Body of pancreas (tissue), 4 donors: ENCODE measurements at regions not wholly inside any gene's neighbourhood (a gene's known extent, or its start where the extent isn't known, plus 50 kb on each side); places are given as distances from the start of the nearest gene placed in this dataset.

Experiments
- ATAC-seq: fragments of 150-250 bp; one replicate; pipeline ENCODE4 v1.9.1; 2016
- DNase-seq, 4 donors: peaks; one replicate each; pipeline ENCODE4 v3.0.0-alpha.2; 2019
- H3K27ac ChIP-seq, 4 donors: fragments of 200-600 bp; sonication (generic); 1 replicate in 3 of 4; 2 replicates in 1 of 4; pipeline versions ENCODE4 v1.5.1 to v1.6.1; 2016 to 2019; ENCODE audit warnings: mild to moderate bottlenecking in 1 of 4, mixed read lengths in 1 of 4, moderate library complexity in 1 of 4
- H3K27me3 ChIP-seq, 2 donors: fragments of 200-600 bp; sonication (generic); one replicate each; pipeline ENCODE4 v1.6.0; 2016; ENCODE audit warnings: mild to moderate bottlenecking in 1 of 2
- H3K36me3 ChIP-seq, 2 donors: fragments of 200-600 bp; sonication (generic); replicated peaks in 1 of 2; 2 replicates each; pipeline ENCODE4 v1.5.1; 2016; ENCODE audit warnings: low read depth in 2 of 2; ENCODE audit not compliant: insufficient read depth in 1 of 2
- H3K4me1 ChIP-seq: fragments of 200-600 bp; sonication (generic); one replicate; pipeline ENCODE4 v1.6.0; 2016
- H3K4me3 ChIP-seq, 2 donors: fragments of 200-600 bp; sonication (generic); 1 replicate in 1 of 2; 2 replicates in 1 of 2; pipeline ENCODE4 v1.5.1; 2016 to 2019
- H3K9me3 ChIP-seq, 3 donors: fragments of 200-600 bp; sonication (generic); 1 replicate in 2 of 3; 2 replicates in 1 of 3; pipeline ENCODE4 v1.5.1; 2016
- POLR2A ChIP-seq, 3 donors: fragments of 450-650 bp; IDR thresholded peaks; one replicate each; pipeline ENCODE4 v1.6.1; 2016; ENCODE audit warnings: antibody characterized with exemption in 3 of 3, mild to moderate bottlenecking in 2 of 3
- WGBS, 2 donors: methylation state at CpG; one replicate each; pipeline ENCODE4 v1.1.5; 2017; 5-methylcytosine and 5-hydroxymethylcytosine counted together
- intact Hi-C: fragments of 100-400 bp; cut with DNase I; formaldehyde crosslinking; loops from one replicate; pipeline ENCODE4 v1.15.1; 2023
- TF ChIP-seq, protein P1 (sequence below), 7 experiments: fragments of 450-650 bp in 4 of 7; fragments of 200-600 bp in 3 of 7; sonication (generic) in 3 of 7; IDR thresholded peaks; one replicate each; pipeline ENCODE4 v1.5.1; 2016 to 2019; ENCODE audit warnings: antibody characterized with exemption in 7 of 7

DNA sequence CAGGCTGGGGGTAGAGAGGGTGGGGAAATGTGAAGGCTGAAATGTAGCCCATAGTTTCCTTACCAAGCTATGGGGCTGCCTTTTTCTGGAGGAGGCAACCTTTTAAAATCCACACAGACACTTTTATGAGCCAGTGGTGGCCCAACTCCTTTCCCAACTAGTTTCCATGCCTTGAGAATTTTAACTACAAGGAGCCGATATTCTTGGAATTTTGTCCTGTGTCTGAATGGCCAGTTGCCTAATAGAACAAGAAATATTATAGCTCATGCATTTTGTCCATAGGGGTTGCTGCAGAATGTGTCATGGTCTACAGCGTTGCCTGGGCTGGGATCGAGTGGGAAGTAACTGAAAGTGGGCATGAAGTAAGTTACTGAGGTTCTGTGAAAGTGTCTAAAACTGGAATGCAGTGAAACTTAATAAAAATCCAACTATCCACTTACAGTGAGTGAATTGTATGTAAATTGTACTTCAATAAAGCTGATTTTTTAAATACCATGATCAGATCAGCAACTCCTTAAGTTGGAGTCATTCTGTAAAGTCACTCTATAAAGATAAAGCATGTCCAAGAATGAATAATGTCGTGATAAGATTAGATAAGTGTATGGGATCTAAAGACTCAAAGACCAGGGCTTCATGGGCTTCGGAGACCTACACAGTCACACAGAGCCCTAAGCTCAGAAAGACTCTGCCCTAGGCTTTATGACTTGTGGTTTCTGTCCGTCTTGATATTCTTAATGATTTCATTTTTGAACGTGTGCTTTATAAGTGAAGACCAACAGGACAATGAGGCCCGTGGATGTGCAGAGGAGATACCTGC, 122.6 kb upstream of the FNDC3A start:
- H3K27me3 ChIP-seq = no peaks in the 10 kb centered on the region
- ATAC-seq (no peak), DNase-seq (no peak)
- no peaks in the 10 kb centered on the region for H3K9me3 ChIP-seq
- 62 to 66% methylated on average over 8 of the region's 8 CpGs for WGBS, 2 donors
- intact Hi-C loops = no loop called here
- TF ChIP-seq POLR2A (IDR thresholded peaks at IDR 0.05) = no peak
- TF ChIP-seq, protein P1, sequence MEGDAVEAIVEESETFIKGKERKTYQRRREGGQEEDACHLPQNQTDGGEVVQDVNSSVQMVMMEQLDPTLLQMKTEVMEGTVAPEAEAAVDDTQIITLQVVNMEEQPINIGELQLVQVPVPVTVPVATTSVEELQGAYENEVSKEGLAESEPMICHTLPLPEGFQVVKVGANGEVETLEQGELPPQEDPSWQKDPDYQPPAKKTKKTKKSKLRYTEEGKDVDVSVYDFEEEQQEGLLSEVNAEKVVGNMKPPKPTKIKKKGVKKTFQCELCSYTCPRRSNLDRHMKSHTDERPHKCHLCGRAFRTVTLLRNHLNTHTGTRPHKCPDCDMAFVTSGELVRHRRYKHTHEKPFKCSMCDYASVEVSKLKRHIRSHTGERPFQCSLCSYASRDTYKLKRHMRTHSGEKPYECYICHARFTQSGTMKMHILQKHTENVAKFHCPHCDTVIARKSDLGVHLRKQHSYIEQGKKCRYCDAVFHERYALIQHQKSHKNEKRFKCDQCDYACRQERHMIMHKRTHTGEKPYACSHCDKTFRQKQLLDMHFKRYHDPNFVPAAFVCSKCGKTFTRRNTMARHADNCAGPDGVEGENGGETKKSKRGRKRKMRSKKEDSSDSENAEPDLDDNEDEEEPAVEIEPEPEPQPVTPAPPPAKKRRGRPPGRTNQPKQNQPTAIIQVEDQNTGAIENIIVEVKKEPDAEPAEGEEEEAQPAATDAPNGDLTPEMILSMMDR (IDR thresholded peaks at IDR 0.05) = no peak
- no peak overlapping the region for H3K4me3 ChIP-seq
- no peaks in the 10 kb centered on the region for H3K4me1 ChIP-seq
- no peaks in the 10 kb centered on the region for H3K36me3 ChIP-seq
- H3K27ac ChIP-seq = no peak overlapping the region

DNA sequence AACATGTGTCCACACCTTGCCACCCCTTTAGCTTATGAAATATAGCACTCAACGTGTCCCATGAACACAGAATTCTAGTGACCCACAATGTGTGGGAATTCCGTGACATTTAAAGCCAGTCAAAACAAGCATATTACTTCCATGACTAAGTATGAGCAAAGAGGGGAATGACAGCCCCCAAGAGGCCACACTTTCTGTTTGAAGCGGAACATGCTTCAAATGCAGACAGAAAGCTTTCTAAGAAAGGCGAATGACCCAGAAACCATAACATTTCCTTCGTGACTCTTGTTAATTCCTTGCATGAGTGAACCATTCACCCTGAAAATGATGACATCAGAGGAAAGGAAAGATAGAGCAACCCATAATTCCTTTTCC, 122.0 kb upstream of the FNDC3A start:
- Histone ChIP-seq H3K4me3 (no peak overlapping the region), H3K36me3 (no peaks in the 10 kb centered on the region), H3K27me3 (no peaks in the 10 kb centered on the region), H3K27ac (no peak overlapping the region), H3K9me3 (no peaks in the 10 kb centered on the region), H3K4me1 (no peaks in the 10 kb centered on the region)
- no peak for TF ChIP-seq POLR2A (IDR thresholded peaks at IDR 0.05)
- TF ChIP-seq, protein P1 (IDR thresholded peaks at IDR 0.05) = no peak
- DNase-seq (peak in 1 of 4 donors; percentile 3), ATAC-seq (no peak)
- 51 to 63% methylated on average over 5 of the region's 5 CpGs for WGBS, 2 donors
- intact Hi-C loops = no loop called here

- H3K9me3 ChIP-seq = no peaks in the 10 kb centered on the region
- ATAC-seq (no peak), DNase-seq (no peak)
- no peak overlapping the region for H3K27ac ChIP-seq
- H3K4me3 ChIP-seq = no peak overlapping the region
- intact Hi-C loops = no loop called here
- no peaks in the 10 kb centered on the region for H3K27me3 ChIP-seq
- no peaks in the 10 kb centered on the region for H3K4me1 ChIP-seq
- no peak for TF ChIP-seq POLR2A (IDR thresholded peaks at IDR 0.05)
- TF ChIP-seq, protein P1 (IDR thresholded peaks at IDR 0.05) = no peak
- H3K36me3 ChIP-seq = no peaks in the 10 kb centered on the region
- WGBS, 2 donors = 67 to 87% methylated on average over 4 of the region's 4 CpGs
These were observed 118.1 kb upstream of the FNDC3A start for GRCh38 chr13:48857576-48857975.

DNA sequence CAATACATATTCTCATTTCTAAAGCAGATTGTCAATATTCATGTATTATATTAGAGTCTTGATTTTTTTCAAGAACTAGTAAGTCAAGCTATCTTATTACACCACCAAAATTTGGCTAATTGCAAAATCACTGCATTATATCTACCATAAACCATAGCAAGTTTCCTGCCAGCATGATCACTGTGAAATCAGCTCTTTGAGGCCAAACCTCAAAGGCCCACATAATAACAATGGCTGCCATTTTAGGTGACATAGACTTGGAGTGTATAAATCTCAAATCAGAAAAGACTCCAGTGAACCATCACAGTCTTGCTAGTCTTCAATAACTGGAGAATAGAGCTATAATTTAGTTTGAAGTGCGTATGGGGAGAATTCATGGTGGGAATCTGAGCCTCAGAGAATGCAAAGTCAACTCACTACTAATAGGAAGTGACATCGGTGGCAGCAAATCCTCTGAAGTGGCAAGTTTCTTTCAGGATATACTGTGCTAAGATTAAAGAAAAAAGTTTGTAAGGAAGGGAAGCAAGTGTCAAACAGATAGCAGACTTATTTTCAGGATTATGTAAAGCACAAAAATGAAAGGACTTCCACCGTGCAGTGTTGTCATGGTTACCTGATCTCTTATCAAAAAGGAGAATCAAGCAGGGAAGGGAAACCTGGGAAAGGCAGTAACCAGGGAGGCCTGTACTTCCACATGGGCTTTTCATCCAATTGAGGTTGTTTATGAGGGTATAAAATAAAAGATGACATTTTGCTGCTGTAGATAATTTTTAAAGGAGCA, 117.4 kb upstream of the FNDC3A start:
- intact Hi-C loops = no loop called here
- Histone ChIP-seq H3K27me3 (no peaks in the 10 kb centered on the region), H3K36me3 (no peaks in the 10 kb centered on the region), H3K4me3 (no peak overlapping the region), H3K27ac (no peak overlapping the region), H3K9me3 (no peaks in the 10 kb centered on the region), H3K4me1 (no peaks in the 10 kb centered on the region)
- ATAC-seq = no peak
- DNase-seq = no peak
- no peak for TF ChIP-seq POLR2A (IDR thresholded peaks at IDR 0.05)
- TF ChIP-seq, protein P1 (IDR thresholded peaks at IDR 0.05) = no peak
- 53 to 67% methylated on average over 3 of the region's 3 CpGs for WGBS, 2 donors
